AG09309 (cell line): ENCODE measurements at regions not wholly inside any gene's neighbourhood (a gene's known extent, or its start where the extent isn't known, plus 50 kb on each side); places are given as distances from the start of the nearest gene placed in this dataset.

Experiments
- DNase-seq: peaks from one replicate; pipeline ENCODE4 v3.0.0-alpha.2; 2010; ENCODE audit warnings: low read depth
- H3K4me3 ChIP-seq: 2 replicates; pipeline ENCODE4 v1.5.1; 2011; ENCODE audit warnings: mild to moderate bottlenecking, low read depth, low read length, moderate library complexity; ENCODE audit not compliant: control insufficient read depth
- TF ChIP-seq, protein P1 (sequence below): IDR thresholded peaks from 2 replicates; pipeline ENCODE4 v1.5.1; 2011; ENCODE audit warnings: mild to moderate bottlenecking, low read depth, low read length, inconsistent platforms; ENCODE audit not compliant: insufficient read depth, control insufficient read depth; ENCODE audit errors: missing control alignments

DNA sequence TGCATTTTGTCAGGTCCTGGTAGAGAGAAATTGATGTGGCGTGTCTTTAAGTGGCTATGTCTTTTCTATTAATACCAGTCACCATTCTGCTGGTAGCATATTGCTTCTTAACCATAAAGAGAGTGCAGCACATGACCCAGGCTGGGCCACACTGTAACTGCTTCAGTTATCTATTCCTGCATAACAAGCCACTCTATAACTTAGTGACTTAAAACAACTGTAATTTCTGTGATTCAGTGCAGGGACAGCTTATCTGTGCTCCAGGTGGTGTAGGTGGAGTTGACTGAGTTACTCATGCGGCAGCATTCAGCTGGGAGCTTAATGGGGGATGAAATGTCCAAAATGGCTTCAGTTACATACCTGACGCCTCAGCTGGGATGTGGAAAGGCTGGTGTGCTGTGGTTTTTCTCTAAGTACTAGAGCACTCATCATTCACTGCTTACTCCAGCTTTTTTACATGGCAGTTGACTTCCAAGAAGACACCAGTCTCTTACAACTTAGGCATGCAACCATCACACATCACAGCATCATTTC is 742.4 kb downstream of the SATB2 start:
- no peak for DNase-seq
- TF ChIP-seq, protein P1, sequence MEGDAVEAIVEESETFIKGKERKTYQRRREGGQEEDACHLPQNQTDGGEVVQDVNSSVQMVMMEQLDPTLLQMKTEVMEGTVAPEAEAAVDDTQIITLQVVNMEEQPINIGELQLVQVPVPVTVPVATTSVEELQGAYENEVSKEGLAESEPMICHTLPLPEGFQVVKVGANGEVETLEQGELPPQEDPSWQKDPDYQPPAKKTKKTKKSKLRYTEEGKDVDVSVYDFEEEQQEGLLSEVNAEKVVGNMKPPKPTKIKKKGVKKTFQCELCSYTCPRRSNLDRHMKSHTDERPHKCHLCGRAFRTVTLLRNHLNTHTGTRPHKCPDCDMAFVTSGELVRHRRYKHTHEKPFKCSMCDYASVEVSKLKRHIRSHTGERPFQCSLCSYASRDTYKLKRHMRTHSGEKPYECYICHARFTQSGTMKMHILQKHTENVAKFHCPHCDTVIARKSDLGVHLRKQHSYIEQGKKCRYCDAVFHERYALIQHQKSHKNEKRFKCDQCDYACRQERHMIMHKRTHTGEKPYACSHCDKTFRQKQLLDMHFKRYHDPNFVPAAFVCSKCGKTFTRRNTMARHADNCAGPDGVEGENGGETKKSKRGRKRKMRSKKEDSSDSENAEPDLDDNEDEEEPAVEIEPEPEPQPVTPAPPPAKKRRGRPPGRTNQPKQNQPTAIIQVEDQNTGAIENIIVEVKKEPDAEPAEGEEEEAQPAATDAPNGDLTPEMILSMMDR: no peak
- H3K4me3 ChIP-seq: no peak overlapping the region

DNA sequence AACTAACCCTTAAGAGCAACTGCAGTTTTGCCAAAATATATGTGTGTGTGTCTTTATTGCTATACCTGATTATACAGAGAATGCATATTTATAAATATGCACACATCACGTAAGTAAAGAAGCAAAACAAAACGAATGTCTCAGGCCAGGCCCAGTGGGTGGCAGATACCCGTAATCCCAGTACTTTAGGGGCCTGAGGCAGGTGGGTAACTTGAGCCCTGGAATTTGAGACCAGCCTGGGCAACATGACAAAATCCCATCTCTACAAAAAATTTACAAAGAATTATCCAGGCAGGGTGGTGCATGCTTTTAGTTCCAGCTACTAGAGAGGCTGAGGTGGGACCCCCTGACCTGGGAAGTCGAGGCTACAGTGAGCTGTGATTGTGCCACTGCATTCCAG is 745.3 kb downstream of the SATB2 start:
- TF ChIP-seq, protein P1: no peak
- H3K4me3 ChIP-seq: no peak overlapping the region
- DNase-seq: no peak

DNA sequence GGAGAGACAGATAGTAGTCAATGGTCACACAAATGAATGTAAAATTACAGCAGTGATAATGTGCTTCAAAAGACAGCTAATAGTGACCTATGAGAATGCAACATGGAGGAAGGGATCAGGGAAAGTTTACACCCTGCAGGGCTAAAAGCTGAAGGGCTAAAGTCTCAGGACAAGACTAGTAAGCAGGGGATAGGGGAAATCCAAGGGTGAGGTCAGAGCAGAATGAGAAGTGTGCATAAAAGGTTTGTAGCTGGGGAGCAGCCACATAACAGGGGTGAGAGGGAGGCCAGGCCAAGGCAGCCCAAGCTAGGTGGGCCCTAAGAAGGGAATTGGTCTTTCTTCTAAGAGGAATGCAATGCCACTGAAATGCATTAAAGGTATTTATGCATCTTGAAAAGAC is 746.3 kb downstream of the SATB2 start:
- no peak overlapping the region for H3K4me3 ChIP-seq
- TF ChIP-seq, protein P1: no peak
- no peak for DNase-seq

DNA sequence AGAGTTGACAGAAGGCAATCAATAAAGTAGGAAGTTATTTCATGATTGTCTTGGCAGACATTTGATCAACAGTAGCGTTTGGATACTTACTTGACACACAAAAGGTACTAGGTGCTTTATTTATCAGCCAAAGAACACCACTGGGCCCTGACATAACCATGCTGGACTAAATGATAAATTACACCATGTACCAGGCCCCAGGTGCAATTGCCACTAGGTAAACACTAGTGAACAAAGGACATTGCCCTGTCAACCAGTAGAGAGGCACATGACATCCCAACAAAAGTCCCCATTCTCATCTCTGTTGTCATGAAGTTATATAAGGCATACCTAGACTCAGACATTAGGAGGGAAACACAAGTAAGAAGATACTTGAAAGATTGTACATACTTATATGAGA is 747.2 kb downstream of the SATB2 start:
- H3K4me3 ChIP-seq: no peak overlapping the region
- no peak for DNase-seq
- TF ChIP-seq, protein P1: no peak

DNA sequence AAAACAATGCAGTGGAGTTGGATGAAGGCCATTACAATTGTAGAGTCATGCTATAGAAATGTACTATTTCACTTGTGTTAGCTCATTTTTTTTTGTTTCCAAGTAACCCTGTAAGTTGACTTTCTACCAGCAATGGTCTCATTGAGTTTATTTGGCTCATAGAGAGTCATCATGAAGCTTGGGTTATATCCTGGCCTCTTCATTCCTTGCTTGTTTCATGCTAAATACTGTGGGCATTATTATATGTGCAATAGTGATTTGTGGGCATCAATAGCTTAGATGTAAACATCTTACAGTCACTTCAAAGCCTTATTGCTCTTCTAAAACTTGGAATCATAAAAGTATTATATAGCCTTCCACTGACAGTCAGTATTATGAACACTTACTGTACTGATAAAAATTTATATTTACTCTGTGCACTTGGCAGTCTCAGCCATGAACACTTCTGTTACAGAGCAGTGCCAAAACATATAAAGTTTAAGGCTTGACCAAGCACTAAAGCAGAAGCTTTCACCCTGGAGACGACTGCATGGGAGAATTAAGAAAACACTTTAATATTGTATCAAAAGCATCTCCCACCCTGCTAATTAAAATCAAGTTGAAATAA is 751.2 kb downstream of the SATB2 start:
- TF ChIP-seq, protein P1: no peak
- DNase-seq: no peak
- no peak overlapping the region for H3K4me3 ChIP-seq

DNA sequence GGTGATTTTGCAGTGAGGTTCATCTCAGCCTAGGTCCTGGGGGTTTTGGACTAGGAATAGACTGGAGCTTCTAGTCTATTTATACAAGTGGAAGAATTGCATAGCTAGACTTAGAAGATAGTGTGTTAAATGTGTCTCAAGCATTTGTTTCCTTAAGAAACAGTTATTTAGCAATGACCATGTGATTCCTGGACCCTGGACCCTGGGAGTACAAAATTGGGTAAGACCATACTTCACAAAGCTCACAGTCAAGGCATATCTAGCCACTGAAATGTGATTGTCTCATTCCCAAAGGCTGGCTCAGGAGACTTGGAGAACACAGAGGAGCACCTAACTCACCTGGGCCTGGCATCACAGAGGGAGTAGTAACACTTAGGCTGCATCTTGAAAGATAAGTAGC is 754.5 kb downstream of the SATB2 start:
- TF ChIP-seq, protein P1: no peak
- no peak for DNase-seq
- no peak overlapping the region for H3K4me3 ChIP-seq
